Dermis microvascular lymphatic vessel endothelial cell (primary cell): ENCODE measurements at regions not wholly inside any gene's neighbourhood (a gene's known extent, or its start where the extent isn't known, plus 50 kb on each side); places are given as distances from the start of the nearest gene placed in this dataset.
"Not testable (repeated sequence)": the region's sequence is repeated elsewhere in the genome, so short reads cannot be mapped to it uniquely, and the experiment has no call there.

Experiments
- DNase-seq, 2 donors: peaks; one replicate each; pipeline versions ENCODE4 v3.0.0 to v3.0.0-alpha.2; 2010; ENCODE audit warnings: low read depth in 2 of 2

DNA sequence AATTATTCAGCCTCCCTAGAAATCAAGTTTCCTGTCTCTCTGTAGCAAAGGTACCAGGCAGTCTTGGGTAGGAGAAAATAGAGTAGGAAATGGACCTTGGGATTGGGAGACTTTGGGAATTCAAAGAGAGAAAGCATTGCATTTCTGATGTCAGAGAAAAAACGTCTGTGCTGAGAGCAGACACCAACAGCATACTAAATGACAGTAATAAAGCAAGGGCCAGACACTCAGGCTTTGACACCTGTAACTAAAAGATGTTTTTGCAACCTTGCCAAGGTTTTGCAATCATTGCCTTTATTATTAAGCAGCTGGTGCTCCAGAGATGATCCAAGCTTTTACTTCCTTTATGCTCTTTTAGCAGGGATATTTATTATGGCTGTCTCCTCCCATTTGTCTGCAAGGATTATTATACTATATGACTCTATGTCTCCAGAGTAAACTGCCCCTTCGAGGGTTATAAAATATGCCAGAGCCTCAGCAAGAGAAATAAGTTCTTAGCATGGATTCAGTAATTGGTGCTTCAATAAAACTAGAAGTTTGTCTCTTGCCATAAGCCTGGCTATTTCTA is 85.2 kb upstream of the GRAMD1B start:
- DNase-seq = no peak

DNA sequence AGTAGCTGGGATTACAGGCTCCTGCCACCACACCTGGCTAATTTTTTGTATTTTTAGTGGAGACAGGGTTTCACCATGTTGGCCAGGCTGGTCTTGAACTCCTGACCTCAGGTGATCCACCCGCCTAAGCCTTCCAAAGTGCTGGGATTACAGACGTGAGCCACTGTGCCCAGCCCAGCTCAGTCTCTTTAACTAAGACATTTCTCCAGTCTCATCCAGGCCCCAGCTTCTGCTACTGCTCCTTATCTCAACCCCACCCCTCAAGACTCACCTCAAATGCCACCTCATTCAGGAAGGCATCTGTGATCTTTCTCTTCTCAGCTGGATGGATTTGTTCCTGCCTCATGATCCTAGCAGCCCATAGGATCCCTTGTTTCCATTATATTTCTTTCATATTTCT is 85.9 kb upstream of the GRAMD1B start:
- not testable (repeated sequence) for DNase-seq

DNA sequence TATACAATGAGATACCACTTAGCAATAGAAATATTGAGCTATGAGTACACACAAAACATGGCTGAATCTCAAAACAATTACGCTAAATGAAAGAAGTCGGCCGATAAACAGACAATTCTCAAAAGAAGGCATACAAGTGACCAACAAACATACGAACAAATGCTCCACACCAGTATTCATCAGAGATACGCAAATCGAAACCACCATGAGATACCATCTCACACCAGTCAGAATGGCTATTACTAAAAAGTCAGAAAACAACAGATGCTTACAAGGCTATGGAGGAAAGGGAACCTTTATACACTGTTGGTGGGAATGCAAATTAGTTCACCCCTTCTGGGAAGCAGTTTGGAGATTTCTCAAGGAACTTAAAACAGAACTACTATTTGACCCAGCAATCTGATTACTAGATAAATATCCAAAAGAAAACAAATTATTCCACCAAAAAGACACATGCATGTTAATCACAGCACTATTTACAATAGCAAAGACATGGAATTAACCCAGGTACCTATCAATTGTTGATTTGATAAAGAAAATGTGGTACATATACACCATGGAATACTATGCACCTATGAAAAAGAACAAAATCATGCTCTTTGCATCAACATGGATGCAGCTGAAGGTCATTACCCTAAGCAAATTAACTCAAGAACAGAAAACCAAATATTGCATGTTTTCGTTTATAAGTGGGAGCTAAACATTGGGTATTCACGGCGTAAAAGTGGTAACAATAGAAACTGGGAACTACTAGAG is 90.9 kb upstream of the GRAMD1B start:
- DNase-seq = no peak

- DNase-seq = no peak
Observed at GRCh38 chr11:123338266-123338800, 91.7 kb upstream of the GRAMD1B start.

DNA sequence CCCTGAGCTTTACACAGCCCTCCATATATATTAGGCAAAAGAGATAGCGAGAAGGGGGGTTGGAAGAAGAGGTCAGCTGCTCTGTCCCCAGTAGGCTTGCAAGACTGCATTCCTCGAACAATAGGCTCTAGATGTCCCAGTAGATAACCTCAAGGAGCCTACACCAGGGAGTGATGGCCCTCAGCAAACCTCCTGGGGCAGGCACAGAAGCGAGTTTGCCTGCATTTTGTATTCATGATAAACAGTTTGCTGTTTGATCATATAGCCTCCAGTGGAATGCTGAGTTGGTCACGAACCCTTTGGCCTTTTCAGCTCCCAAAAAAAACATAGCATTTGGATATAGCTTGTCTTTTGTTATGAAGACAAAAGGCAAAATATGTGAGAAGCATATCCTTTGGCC is 95.1 kb upstream of the GRAMD1B start:
- DNase-seq = no peak

- DNase-seq = not testable (repeated sequence)
Observed at GRCh38 chr11:123332577-123332976, 97.5 kb upstream of the GRAMD1B start.

DNA sequence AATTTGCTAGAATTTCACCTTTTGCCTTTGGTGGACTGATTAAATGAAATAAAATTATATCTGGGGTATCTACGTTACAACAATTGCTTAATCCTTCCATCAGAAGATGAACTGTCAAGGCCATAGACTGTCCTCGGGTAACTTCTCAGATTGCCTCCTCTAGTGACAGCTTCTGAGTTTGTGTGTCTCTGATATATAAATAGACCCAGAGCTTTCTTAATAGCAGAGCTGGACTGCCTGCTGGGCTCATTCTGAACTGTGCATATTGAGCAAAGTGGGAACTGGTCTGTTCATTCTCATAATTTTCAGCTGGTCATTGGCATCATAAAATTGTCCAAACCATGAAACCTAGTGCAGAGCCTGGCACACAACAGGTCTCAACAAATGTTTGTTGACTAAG is 99.1 kb upstream of the GRAMD1B start:
- no peak for DNase-seq

GRCh38 chr11:123330471-123330870 is 99.6 kb upstream of the GRAMD1B start:
- DNase-seq = peak; percentile 7 to 29

DNA sequence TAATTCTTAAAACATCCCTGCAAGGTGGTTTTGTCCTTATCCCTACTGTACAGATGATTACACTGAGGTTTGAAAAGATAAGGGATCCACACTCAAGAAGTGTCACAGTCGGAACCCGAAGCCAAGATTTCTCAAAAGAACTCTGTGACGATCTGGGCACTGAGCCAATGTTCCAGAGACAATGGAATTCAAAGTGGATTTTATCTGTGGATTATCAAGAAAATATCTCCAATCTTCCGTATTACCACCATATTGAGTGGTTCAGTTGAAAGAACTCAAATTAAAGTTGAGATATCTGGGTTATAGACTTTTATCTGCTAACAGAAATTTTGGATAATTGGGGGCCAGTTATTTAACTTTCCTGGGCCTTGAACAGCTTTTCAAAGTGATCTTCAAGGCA is 100.0 kb upstream of the GRAMD1B start:
- peak in 1 of 2 donors; percentile 10 for DNase-seq

- DNase-seq = no peak
Observed at GRCh38 chr11:123328281-123328867, 101.7 kb upstream of the GRAMD1B start.

DNA sequence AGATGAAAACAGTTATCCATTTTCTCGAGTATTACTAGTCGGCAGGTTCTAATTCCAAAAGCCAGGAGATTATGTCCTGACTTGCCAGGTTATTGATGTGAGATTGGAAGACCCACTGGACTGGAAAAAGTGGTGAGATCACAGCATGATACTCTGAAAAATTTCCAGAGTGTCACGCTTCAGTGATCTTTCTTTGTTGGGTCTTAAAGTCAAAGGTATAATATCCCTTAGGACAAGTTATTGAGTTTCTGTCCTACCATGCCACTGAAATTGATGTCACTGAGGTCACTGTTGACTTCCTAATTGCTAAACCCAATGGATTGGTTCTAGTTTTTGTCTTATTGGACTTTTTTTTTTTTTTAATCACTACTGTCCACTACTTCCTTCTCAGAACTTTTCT is 104.5 kb upstream of the GRAMD1B start:
- DNase-seq = no peak

DNA sequence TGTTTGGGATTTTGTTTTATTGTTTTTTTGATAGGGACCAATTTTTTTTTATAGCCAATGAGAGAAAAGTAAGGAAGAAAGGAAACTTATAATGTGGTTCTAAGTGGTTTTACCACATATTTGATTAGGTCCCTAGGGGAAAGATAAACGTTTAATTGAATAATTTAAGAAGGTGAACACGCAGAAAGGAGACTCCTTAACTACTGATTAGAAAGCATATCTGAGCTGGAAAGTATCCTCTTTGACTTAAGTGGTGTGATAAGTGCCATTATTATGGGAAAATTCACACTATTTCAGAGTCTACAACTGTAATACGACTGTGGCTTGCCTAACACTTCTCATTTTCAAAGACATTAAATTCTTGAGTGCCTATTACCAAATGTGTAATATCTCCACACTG is 106.5 kb upstream of the GRAMD1B start:
- DNase-seq = no peak

GRCh38 chr11:123321636-123322035 is 108.4 kb upstream of the GRAMD1B start:
- DNase-seq = no peak

DNA sequence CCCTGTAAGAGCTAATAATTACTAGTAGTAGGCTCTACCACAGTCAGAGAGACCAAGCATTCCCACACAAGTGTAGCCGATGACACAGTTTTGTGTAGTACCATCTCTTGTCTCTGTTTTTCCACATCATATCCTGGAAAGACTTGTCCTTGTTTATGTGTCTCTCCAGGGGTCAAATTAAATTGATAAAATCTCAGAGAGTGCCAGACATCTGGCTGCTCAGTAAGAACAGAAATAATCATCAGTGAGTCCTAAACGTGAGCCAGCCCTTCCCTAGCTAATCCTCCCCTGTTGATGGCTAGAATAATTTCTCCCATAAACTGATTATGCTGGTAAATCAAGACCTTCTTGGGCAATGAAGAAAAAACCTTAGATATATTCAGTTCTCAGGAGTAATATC is 111.4 kb upstream of the GRAMD1B start:
- no peak for DNase-seq

- DNase-seq = not testable (repeated sequence)
Observed at GRCh38 chr11:123318132-123318531, 111.9 kb upstream of the GRAMD1B start.

GRCh38 chr11:123316003-123316402 is 114.1 kb upstream of the GRAMD1B start:
- no peak for DNase-seq

GRCh38 chr11:123314972-123315371 is 115.1 kb upstream of the GRAMD1B start:
- no peak for DNase-seq

DNA sequence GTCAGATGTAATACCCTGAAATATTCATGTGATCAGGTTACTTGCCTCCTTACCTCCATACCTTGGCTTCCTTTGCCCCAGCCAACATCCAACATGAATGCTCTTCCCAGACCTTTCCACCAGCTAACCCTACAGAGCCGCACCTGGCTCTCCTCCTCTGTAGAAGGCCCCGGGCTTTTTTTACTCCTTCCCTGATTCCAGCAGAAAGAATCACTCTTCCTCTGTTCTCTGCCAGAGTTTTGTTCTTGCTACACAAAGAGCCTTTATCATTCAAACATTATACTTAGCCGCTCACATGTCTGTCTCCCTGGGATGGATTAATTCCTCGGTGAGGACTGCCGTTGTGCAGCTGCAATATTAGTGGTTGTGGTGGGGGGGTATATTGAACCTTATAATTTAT is 116.8 kb upstream of the GRAMD1B start:
- DNase-seq = no peak

GRCh38 chr11:123308077-123308476 is 113.0 kb upstream of the CLMP start:
- DNase-seq = no peak

- no peak for DNase-seq
Observed at GRCh38 chr11:123307276-123307675, 112.2 kb upstream of the CLMP start.

GRCh38 chr11:123306531-123306930 is 111.5 kb upstream of the CLMP start:
- DNase-seq = no peak

DNA sequence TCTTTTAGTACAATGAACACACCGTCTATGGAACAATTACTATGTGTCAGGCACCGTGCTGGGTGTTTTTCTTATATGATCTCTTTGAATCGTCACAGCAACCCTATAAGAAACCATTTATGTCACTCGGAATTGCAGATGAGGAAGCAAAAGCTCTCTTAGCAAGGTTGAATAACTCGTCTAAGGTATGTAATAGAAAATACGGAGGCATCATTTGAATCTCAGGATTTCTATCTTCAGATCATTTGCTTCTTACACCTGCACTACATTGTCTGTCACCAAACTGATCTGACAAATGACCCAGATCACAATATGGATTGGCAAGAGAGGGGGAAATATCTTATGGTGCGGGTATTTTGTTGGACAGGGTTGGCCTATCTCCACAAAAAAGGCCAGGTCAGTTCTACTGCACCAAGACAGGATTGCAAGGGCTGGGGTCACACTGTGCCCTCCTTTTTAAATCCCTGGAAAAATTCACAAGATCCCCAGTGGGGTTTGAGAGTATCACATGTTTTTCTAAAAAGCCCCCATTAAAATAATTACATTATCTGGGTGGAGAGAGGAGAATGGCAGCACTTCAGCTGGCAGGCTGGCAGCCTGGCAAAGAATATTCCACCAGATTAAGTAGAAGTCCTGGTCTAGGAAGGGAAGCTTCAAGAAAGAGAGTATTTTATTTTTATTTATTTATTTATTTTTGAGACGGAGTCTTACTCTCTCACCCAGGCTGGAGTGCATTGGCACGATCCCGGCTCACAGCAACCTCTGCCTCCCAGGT is 110.7 kb upstream of the CLMP start:
- DNase-seq = no peak
